ENCODE measurements at regions not wholly inside any gene's neighbourhood (a gene's known extent, or its start where the extent isn't known, plus 50 kb on each side); places are given as distances from the start of the nearest gene placed in this dataset.

DNA sequence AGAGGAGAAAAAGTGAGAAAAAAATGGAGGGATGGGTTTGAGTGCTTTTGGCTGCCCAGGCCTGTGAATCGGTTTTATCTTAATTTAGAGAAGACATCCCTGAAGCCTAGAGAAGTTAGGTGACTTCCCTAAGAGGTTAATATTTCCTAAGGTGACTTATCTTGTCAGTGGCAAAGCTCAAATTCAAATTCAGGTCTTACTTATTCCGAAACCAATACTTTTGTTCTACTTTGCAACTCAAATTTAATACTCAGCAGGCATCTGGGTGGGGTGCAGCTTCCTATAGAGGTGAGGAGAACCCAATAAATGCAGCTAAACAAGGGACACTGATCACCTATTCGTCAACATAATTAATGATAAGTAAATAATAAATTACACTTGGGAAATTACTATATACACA, 54.9 kb upstream of the MYRIP start:
- TF ChIP-seq, protein P1, sequence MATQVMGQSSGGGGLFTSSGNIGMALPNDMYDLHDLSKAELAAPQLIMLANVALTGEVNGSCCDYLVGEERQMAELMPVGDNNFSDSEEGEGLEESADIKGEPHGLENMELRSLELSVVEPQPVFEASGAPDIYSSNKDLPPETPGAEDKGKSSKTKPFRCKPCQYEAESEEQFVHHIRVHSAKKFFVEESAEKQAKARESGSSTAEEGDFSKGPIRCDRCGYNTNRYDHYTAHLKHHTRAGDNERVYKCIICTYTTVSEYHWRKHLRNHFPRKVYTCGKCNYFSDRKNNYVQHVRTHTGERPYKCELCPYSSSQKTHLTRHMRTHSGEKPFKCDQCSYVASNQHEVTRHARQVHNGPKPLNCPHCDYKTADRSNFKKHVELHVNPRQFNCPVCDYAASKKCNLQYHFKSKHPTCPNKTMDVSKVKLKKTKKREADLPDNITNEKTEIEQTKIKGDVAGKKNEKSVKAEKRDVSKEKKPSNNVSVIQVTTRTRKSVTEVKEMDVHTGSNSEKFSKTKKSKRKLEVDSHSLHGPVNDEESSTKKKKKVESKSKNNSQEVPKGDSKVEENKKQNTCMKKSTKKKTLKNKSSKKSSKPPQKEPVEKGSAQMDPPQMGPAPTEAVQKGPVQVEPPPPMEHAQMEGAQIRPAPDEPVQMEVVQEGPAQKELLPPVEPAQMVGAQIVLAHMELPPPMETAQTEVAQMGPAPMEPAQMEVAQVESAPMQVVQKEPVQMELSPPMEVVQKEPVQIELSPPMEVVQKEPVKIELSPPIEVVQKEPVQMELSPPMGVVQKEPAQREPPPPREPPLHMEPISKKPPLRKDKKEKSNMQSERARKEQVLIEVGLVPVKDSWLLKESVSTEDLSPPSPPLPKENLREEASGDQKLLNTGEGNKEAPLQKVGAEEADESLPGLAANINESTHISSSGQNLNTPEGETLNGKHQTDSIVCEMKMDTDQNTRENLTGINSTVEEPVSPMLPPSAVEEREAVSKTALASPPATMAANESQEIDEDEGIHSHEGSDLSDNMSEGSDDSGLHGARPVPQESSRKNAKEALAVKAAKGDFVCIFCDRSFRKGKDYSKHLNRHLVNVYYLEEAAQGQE (tag by site-specific recombination; IDR thresholded peaks at IDR 0.05): no peak
- TF ChIP-seq REPIN1 (tag by site-specific recombination; IDR thresholded peaks at IDR 0.05; ENCODE audit: low read depth) (no peak), ZNF239 (tag by site-specific recombination; IDR thresholded peaks at IDR 0.05) (no peak), ZNF76 (tag by site-specific recombination; IDR thresholded peaks at IDR 0.05; ENCODE audit: borderline replicate concordance, low read depth) (no peak), ZNF776 (tag by site-specific recombination; IDR thresholded peaks at IDR 0.05; ENCODE audit: borderline replicate concordance) (no peak), KLF9 (tag by site-specific recombination; IDR thresholded peaks at IDR 0.05; ENCODE audit: low read depth) (no peak)
- TF ChIP-seq, protein P2, sequence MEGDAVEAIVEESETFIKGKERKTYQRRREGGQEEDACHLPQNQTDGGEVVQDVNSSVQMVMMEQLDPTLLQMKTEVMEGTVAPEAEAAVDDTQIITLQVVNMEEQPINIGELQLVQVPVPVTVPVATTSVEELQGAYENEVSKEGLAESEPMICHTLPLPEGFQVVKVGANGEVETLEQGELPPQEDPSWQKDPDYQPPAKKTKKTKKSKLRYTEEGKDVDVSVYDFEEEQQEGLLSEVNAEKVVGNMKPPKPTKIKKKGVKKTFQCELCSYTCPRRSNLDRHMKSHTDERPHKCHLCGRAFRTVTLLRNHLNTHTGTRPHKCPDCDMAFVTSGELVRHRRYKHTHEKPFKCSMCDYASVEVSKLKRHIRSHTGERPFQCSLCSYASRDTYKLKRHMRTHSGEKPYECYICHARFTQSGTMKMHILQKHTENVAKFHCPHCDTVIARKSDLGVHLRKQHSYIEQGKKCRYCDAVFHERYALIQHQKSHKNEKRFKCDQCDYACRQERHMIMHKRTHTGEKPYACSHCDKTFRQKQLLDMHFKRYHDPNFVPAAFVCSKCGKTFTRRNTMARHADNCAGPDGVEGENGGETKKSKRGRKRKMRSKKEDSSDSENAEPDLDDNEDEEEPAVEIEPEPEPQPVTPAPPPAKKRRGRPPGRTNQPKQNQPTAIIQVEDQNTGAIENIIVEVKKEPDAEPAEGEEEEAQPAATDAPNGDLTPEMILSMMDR (tag by site-specific recombination; IDR thresholded peaks at IDR 0.05): no peak
- TF ChIP-seq, protein P3, sequence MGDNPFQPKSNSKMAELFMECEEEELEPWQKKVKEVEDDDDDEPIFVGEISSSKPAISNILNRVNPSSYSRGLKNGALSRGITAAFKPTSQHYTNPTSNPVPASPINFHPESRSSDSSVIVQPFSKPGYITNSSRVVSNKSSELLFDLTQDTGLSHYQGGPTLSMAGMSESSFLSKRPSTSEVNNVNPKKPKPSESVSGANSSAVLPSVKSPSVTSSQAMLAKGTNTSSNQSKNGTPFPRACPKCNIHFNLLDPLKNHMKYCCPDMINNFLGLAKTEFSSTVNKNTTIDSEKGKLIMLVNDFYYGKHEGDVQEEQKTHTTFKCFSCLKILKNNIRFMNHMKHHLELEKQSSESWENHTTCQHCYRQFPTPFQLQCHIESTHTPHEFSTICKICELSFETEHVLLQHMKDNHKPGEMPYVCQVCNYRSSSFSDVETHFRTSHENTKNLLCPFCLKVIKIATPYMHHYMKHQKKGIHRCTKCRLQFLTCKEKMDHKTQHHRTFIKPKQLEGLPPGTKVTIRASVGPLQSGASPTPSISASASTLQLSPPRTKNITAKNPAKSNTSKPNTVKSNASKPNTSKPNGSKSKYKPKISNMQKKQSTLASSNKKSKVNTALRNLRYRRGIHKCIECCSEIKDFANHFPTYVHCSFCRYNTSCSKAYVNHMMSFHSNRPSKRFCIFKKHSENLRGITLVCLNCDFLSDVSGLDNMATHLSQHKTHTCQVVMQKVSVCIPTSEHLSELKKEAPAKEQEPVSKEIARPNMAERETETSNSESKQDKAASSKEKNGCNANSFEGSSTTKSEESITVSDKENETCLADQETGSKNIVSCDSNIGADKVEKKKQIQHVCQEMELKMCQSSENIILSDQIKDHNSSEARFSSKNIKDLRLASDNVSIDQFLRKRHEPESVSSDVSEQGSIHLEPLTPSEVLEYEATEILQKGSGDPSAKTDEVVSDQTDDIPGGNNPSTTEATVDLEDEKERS (tag by site-specific recombination; IDR thresholded peaks at IDR 0.05): no peak
- TF ChIP-seq, protein P4, sequence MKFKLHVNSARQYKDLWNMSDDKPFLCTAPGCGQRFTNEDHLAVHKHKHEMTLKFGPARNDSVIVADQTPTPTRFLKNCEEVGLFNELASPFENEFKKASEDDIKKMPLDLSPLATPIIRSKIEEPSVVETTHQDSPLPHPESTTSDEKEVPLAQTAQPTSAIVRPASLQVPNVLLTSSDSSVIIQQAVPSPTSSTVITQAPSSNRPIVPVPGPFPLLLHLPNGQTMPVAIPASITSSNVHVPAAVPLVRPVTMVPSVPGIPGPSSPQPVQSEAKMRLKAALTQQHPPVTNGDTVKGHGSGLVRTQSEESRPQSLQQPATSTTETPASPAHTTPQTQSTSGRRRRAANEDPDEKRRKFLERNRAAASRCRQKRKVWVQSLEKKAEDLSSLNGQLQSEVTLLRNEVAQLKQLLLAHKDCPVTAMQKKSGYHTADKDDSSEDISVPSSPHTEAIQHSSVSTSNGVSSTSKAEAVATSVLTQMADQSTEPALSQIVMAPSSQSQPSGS (tag by site-specific recombination; IDR thresholded peaks at IDR 0.05; ENCODE audit: low read depth): no peak
